K562 (cell line): ENCODE measurements at regions not wholly inside any gene's neighbourhood (a gene's known extent, or its start where the extent isn't known, plus 50 kb on each side); places are given as distances from the start of the nearest gene placed in this dataset.
A peak's percentile ranks its signal among the peaks of the same experiment; 100 is the strongest.

ENCODE experiments used
- BACH1 ChIP-seq: fragments of 200-800 bp; sonication (Bioruptor generic); IDR thresholded peaks from 2 replicates; pipeline ENCODE4 v1.6.1; 2016; ENCODE audit warnings: missing genetic modification characterization, missing compliant biosample characterization
- CBX1 ChIP-seq: sonication (generic); IDR thresholded peaks from 2 replicates; pipeline ENCODE4 v1.6.1; 2016; ENCODE audit warnings: antibody characterized with exemption, low read depth, mild to moderate bottlenecking
- CCNT2 ChIP-seq: IDR thresholded peaks from 2 replicates; pipeline ENCODE4 v1.6.1; 2011; ENCODE audit warnings: borderline replicate concordance, low read depth, mild to moderate bottlenecking, moderate library complexity, mixed read lengths, low read length; ENCODE audit not compliant: insufficient read length; ENCODE audit errors: extremely low read depth
- E2F5 ChIP-seq: sonication (generic); formaldehyde crosslinking; IDR thresholded peaks from 2 replicates; pipeline ENCODE4 v1.8.0; 2022; ENCODE audit warnings: mild to moderate bottlenecking, missing genetic modification reagents
- ELF2 ChIP-seq: fragments of 250-450 bp; sonication (Bioruptor Pico); IDR thresholded peaks from 2 replicates; pipeline ENCODE4 v1.5.0; 2021; ENCODE audit warnings: mild to moderate bottlenecking
- EP300 ChIP-seq: IDR thresholded peaks from 2 replicates; pipeline ENCODE4 v1.6.1; 2012; ENCODE audit warnings: low read length, improper control_type of control experiment
- FUS ChIP-seq: fragments of 200-400 bp; formaldehyde crosslinking; optimal IDR thresholded peaks from 2 replicates; pipeline ENCODE3; 2017; ENCODE audit warnings: low read depth, low read length
- GABPB2 ChIP-seq: fragments of 250-450 bp; sonication (Bioruptor Pico); conservative IDR thresholded peaks from 2 replicates; pipeline ENCODE4 v1.5.1; 2021; ENCODE audit warnings: mild to moderate bottlenecking
- HDAC2 ChIP-seq: fragments of 450-650 bp; IDR thresholded peaks from 2 replicates; pipeline ENCODE4 v1.6.1; 2016; ENCODE audit warnings: mild to moderate bottlenecking
- HMG20A ChIP-seq: fragments of 450-650 bp; formaldehyde crosslinking; conservative IDR thresholded peaks from 2 replicates; pipeline ENCODE4 v1.4.0; 2020; ENCODE audit warnings: mild to moderate bottlenecking, mixed read lengths
- KDM1A ChIP-seq, 2 experiments: fragments of 450-650 bp; IDR thresholded peaks; 2 replicates each; pipeline ENCODE4 v1.6.1; 2016; ENCODE audit warnings: mild to moderate bottlenecking in 2 of 2
- NRF1 ChIP-seq, 2 experiments: fragments of 450-650 bp; IDR thresholded peaks in 1 of 2; conservative IDR thresholded peaks in 1 of 2; 2 replicates each; pipeline ENCODE4 v1.6.1; 2014; ENCODE audit warnings: mild to moderate bottlenecking in 2 of 2
- PHF21A ChIP-seq: fragments of 450-650 bp; IDR thresholded peaks from 2 replicates; pipeline ENCODE4 v1.6.1; 2017; ENCODE audit warnings: low read depth, borderline replicate concordance
- POU5F1 ChIP-seq: fragments of 150-350 bp; IDR thresholded peaks from 2 replicates; pipeline ENCODE4 v1.6.1; 2014; ENCODE audit warnings: borderline replicate concordance, low read length, low read depth, mild to moderate bottlenecking; ENCODE audit not compliant: partially characterized antibody
- PTTG1 ChIP-seq: fragments of 450-650 bp; IDR thresholded peaks from 2 replicates; pipeline ENCODE4 v1.6.1; 2016; ENCODE audit warnings: low read depth, mild to moderate bottlenecking, missing genetic modification characterization, missing compliant biosample characterization
- RB1 ChIP-seq: fragments of 450-650 bp; IDR thresholded peaks from 2 replicates; pipeline ENCODE4 v1.6.1; 2017; ENCODE audit warnings: low read depth, mild to moderate bottlenecking
- RHOXF2B ChIP-seq: fragments of 250-450 bp; sonication (Bioruptor Pico); conservative IDR thresholded peaks from 2 replicates; pipeline ENCODE4 v1.5.1; 2021
- SIRT6 ChIP-seq: IDR thresholded peaks from one replicate; pipeline ENCODE4 v1.6.1; 2012; ENCODE audit warnings: low read depth, mild to moderate bottlenecking, control low read depth, inconsistent platforms, low read length, moderate library complexity
- STAG1 ChIP-seq: sonication (generic); formaldehyde crosslinking; IDR thresholded peaks from 2 replicates; pipeline ENCODE4 v1.5.0; 2020; ENCODE audit warnings: missing genetic modification reagents, borderline replicate concordance
- TAF7 ChIP-seq: fragments of 450-650 bp; IDR thresholded peaks from 2 replicates; pipeline ENCODE4 v1.6.1; 2016; ENCODE audit warnings: missing genetic modification characterization, missing compliant biosample characterization
- ZNF12 ChIP-seq: sonication (generic); formaldehyde crosslinking; IDR thresholded peaks from 2 replicates; pipeline ENCODE4 v1.4.0; 2020; ENCODE audit warnings: mild to moderate bottlenecking, missing genetic modification reagents
- ZNF785 ChIP-seq: fragments of 250-450 bp; sonication (Bioruptor Pico); IDR thresholded peaks from 2 replicates; pipeline ENCODE4 v1.4.0; 2020; ENCODE audit warnings: mild to moderate bottlenecking
- TF ChIP-seq, protein P1 (sequence below), 2 experiments: fragments of 450-650 bp; IDR thresholded peaks; 2 replicates each; pipeline ENCODE4 v1.6.1; 2016
- TF ChIP-seq, protein P2 (sequence below): fragments of 450-650 bp; IDR thresholded peaks from 2 replicates; pipeline ENCODE4 v1.6.1; 2016; ENCODE audit warnings: antibody characterized with exemption
- TF ChIP-seq, protein P3 (sequence below): sonication (generic); formaldehyde crosslinking; IDR thresholded peaks from 2 replicates; pipeline ENCODE4 v1.9.0; 2022; ENCODE audit warnings: mild to moderate bottlenecking, missing genetic modification reagents
- TF ChIP-seq, protein P4 (sequence below): fragments of 450-650 bp; IDR thresholded peaks from one replicate; pipeline ENCODE4 v1.6.1; 2018; ENCODE audit warnings: mild to moderate bottlenecking, moderate library complexity; ENCODE audit not compliant: partially characterized antibody

DNA sequence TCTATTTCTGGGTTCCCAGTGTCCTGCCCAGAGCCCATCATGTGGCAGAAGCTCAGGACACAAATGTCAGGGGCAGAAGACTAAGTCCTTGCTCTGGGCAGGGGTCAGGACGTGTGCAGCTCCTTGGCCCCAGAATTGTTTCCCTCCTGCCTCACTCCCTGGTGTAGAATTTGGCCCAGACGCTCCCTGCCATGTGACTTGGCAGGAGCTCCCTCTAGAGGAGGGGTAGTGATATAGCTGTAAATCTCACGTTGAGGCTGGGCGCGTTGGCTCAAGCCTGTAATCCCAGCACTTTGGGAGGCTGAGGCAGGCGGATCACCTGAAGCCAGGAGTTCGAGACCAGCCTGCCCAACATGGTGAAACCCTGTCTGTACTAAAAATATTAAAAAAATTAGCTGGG is 91.2 kb downstream of the UBIAD1 start (continued):
- TF ChIP-seq PHF21A = no peak
- TF ChIP-seq KDM1A (IDR thresholded peaks at IDR 0.05) = no peak
- TF ChIP-seq CBX1 = no peak
- no peak for TF ChIP-seq ZNF12 (CRISPR knock-in tag)
- no peak for TF ChIP-seq GABPB2 (CRISPR knock-in tag)
- TF ChIP-seq PTTG1 (tag) = no peak
- TF ChIP-seq, protein P1, sequence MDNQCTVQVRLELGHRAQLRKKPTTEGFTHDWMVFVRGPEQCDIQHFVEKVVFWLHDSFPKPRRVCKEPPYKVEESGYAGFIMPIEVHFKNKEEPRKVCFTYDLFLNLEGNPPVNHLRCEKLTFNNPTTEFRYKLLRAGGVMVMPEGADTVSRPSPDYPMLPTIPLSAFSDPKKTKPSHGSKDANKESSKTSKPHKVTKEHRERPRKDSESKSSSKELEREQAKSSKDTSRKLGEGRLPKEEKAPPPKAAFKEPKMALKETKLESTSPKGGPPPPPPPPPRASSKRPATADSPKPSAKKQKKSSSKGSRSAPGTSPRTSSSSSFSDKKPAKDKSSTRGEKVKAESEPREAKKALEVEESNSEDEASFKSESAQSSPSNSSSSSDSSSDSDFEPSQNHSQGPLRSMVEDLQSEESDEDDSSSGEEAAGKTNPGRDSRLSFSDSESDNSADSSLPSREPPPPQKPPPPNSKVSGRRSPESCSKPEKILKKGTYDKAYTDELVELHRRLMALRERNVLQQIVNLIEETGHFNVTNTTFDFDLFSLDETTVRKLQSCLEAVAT (IDR thresholded peaks at IDR 0.05) = no peak
- TF ChIP-seq, protein P2, sequence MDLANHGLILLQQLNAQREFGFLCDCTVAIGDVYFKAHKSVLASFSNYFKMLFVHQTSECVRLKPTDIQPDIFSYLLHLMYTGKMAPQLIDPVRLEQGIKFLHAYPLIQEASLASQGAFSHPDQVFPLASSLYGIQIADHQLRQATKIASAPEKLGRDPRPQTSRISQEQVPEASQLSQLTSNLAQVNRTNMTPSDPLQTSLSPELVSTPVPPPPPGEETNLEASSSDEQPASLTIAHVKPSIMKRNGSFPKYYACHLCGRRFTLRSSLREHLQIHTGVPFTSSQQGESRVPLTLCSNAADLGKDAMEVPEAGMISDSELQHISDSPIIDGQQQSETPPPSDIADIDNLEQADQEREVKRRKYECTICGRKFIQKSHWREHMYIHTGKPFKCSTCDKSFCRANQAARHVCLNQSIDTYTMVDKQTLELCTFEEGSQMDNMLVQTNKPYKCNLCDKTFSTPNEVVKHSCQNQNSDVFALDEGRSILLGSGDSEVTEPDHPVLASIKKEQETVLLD = no peak
- TF ChIP-seq BACH1 (tag) = no peak
- no peak for TF ChIP-seq RHOXF2B
- no peak for TF ChIP-seq EP300
- no peak for TF ChIP-seq ZNF785 (CRISPR knock-in tag)
- TF ChIP-seq HDAC2 = no peak
- no peak for TF ChIP-seq SIRT6
- TF ChIP-seq FUS = no peak
- TF ChIP-seq, protein P3, sequence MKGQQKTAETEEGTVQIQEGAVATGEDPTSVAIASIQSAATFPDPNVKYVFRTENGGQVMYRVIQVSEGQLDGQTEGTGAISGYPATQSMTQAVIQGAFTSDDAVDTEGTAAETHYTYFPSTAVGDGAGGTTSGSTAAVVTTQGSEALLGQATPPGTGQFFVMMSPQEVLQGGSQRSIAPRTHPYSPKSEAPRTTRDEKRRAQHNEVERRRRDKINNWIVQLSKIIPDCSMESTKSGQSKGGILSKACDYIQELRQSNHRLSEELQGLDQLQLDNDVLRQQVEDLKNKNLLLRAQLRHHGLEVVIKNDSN (CRISPR knock-in tag) = peak; percentile 86
- no peak for TF ChIP-seq STAG1
- TF ChIP-seq HMG20A (CRISPR knock-in tag) = no peak
- no peak for TF ChIP-seq E2F5 (CRISPR knock-in tag)
- no peak for TF ChIP-seq NRF1 (conservative IDR thresholded peaks at IDR 0.05 in 1 of 2, IDR thresholded peaks at IDR 0.05 in 1 of 2)
- peak; percentile 61; the same call in 1 of the 2 replicates for TF ChIP-seq RB1
- no peak for TF ChIP-seq ELF2 (CRISPR knock-in tag)
- TF ChIP-seq TAF7 (tag) = no peak
- TF ChIP-seq CCNT2 = no peak
- TF ChIP-seq, protein P4, sequence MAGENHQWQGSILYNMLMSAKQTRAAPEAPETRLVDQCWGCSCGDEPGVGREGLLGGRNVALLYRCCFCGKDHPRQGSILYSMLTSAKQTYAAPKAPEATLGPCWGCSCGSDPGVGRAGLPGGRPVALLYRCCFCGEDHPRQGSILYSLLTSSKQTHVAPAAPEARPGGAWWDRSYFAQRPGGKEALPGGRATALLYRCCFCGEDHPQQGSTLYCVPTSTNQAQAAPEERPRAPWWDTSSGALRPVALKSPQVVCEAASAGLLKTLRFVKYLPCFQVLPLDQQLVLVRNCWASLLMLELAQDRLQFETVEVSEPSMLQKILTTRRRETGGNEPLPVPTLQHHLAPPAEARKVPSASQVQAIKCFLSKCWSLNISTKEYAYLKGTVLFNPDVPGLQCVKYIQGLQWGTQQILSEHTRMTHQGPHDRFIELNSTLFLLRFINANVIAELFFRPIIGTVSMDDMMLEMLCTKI = no peak
- no peak for TF ChIP-seq POU5F1
